Body of pancreas (tissue), 4 donors: ENCODE measurements at regions not wholly inside any gene's neighbourhood (a gene's known extent, or its start where the extent isn't known, plus 50 kb on each side); places are given as distances from the start of the nearest gene placed in this dataset.
"Not testable (repeated sequence)": the region's sequence is repeated elsewhere in the genome, so short reads cannot be mapped to it uniquely, and the experiment has no call there.

ENCODE experiments used
- ATAC-seq: fragments of 150-250 bp; one replicate; pipeline ENCODE4 v1.9.1; 2016
- DNase-seq, 4 donors: peaks; one replicate each; pipeline ENCODE4 v3.0.0-alpha.2; 2019
- H3K27ac ChIP-seq, 4 donors: fragments of 200-600 bp; sonication (generic); 1 replicate in 3 of 4; 2 replicates in 1 of 4; pipeline versions ENCODE4 v1.5.1 to v1.6.1; 2016 to 2019; ENCODE audit warnings: mild to moderate bottlenecking in 1 of 4, mixed read lengths in 1 of 4, moderate library complexity in 1 of 4
- H3K27me3 ChIP-seq, 2 donors: fragments of 200-600 bp; sonication (generic); one replicate each; pipeline ENCODE4 v1.6.0; 2016; ENCODE audit warnings: mild to moderate bottlenecking in 1 of 2
- H3K36me3 ChIP-seq, 2 donors: fragments of 200-600 bp; sonication (generic); replicated peaks in 1 of 2; 2 replicates each; pipeline ENCODE4 v1.5.1; 2016; ENCODE audit warnings: low read depth in 2 of 2; ENCODE audit not compliant: insufficient read depth in 1 of 2
- H3K4me1 ChIP-seq: fragments of 200-600 bp; sonication (generic); one replicate; pipeline ENCODE4 v1.6.0; 2016
- H3K4me3 ChIP-seq, 2 donors: fragments of 200-600 bp; sonication (generic); 1 replicate in 1 of 2; 2 replicates in 1 of 2; pipeline ENCODE4 v1.5.1; 2016 to 2019
- H3K9me3 ChIP-seq, 3 donors: fragments of 200-600 bp; sonication (generic); 1 replicate in 2 of 3; 2 replicates in 1 of 3; pipeline ENCODE4 v1.5.1; 2016
- POLR2A ChIP-seq, 3 donors: fragments of 450-650 bp; IDR thresholded peaks; one replicate each; pipeline ENCODE4 v1.6.1; 2016; ENCODE audit warnings: antibody characterized with exemption in 3 of 3, mild to moderate bottlenecking in 2 of 3
- WGBS, 2 donors: methylation state at CpG; one replicate each; pipeline ENCODE4 v1.1.5; 2017; 5-methylcytosine and 5-hydroxymethylcytosine counted together
- intact Hi-C: fragments of 100-400 bp; cut with DNase I; formaldehyde crosslinking; loops from one replicate; pipeline ENCODE4 v1.15.1; 2023
- TF ChIP-seq, protein P1 (sequence below), 7 experiments: fragments of 450-650 bp in 4 of 7; fragments of 200-600 bp in 3 of 7; sonication (generic) in 3 of 7; IDR thresholded peaks; one replicate each; pipeline ENCODE4 v1.5.1; 2016 to 2019; ENCODE audit warnings: antibody characterized with exemption in 7 of 7

GRCh38 chrX:54640103-54640690, 110.2 kb downstream of the GNL3L start:
- DNase-seq (no peak), ATAC-seq (no peak)
- Histone ChIP-seq H3K9me3 (no peaks in the 10 kb centered on the region), H3K36me3 (no peaks in the 10 kb centered on the region), H3K4me3 (no peak overlapping the region), H3K4me1 (no peaks in the 10 kb centered on the region), H3K27me3 (no peaks in the 10 kb centered on the region), H3K27ac (peak overlapping the region; percentile 85 to 96 (median 94))
- no peak for TF ChIP-seq POLR2A (IDR thresholded peaks at IDR 0.05)
- TF ChIP-seq, protein P1, sequence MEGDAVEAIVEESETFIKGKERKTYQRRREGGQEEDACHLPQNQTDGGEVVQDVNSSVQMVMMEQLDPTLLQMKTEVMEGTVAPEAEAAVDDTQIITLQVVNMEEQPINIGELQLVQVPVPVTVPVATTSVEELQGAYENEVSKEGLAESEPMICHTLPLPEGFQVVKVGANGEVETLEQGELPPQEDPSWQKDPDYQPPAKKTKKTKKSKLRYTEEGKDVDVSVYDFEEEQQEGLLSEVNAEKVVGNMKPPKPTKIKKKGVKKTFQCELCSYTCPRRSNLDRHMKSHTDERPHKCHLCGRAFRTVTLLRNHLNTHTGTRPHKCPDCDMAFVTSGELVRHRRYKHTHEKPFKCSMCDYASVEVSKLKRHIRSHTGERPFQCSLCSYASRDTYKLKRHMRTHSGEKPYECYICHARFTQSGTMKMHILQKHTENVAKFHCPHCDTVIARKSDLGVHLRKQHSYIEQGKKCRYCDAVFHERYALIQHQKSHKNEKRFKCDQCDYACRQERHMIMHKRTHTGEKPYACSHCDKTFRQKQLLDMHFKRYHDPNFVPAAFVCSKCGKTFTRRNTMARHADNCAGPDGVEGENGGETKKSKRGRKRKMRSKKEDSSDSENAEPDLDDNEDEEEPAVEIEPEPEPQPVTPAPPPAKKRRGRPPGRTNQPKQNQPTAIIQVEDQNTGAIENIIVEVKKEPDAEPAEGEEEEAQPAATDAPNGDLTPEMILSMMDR (IDR thresholded peaks at IDR 0.05), result peak in 1 of 7 experiments; percentile 2
- 45 to 64% methylated on average over 6 of the region's 6 CpGs for WGBS, 2 donors
- intact Hi-C loops, result no loop called here

DNA sequence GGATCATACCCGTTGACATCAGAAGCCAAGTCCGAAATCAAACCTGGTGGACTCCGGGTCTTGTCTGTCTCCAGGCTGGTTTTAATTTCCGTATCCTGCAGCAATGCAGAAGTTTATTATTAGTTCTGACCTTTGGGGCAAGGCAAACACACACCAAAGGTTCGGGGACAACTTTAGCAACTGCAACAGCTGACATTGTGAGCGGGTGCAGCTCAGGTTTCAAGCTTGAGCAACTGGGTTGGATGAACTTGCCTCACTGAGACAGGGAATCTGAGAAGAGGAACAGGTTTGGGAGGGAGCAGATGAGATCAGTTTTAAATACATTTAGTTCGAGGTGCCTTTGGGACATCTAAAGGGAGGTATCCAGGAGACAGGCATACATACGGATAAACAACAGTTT, 110.7 kb downstream of the GNL3L start:
- DNase-seq, result no peak
- no peak overlapping the region for H3K27ac ChIP-seq
- H3K4me1 ChIP-seq, result no peaks in the 10 kb centered on the region
- no peaks in the 10 kb centered on the region for H3K27me3 ChIP-seq
- no peaks in the 10 kb centered on the region for H3K9me3 ChIP-seq
- TF ChIP-seq POLR2A (IDR thresholded peaks at IDR 0.05), result no peak
- TF ChIP-seq, protein P1 (IDR thresholded peaks at IDR 0.05), result no peak
- no peak overlapping the region for H3K4me3 ChIP-seq
- no peaks in the 10 kb centered on the region for H3K36me3 ChIP-seq
- WGBS, 2 donors, result 74 to 78% methylated on average over 8 of the region's 8 CpGs
- no peak for ATAC-seq
- intact Hi-C loops, result no loop called here

GRCh38 chrX:54641530-54641929, 111.5 kb downstream of the GNL3L start:
- TF ChIP-seq, protein P1 (IDR thresholded peaks at IDR 0.05), result no peak
- no peak for TF ChIP-seq POLR2A (IDR thresholded peaks at IDR 0.05)
- intact Hi-C loops, result no loop called here
- no peak overlapping the region for H3K4me3 ChIP-seq
- DNase-seq (no peak), ATAC-seq (no peak)
- H3K36me3 ChIP-seq, result no peaks in the 10 kb centered on the region
- H3K27me3 ChIP-seq, result no peaks in the 10 kb centered on the region
- no peaks in the 10 kb centered on the region for H3K4me1 ChIP-seq
- no peak overlapping the region for H3K27ac ChIP-seq
- H3K9me3 ChIP-seq, result no peaks in the 10 kb centered on the region

- DNase-seq, intact Hi-C loops, H3K9me3 ChIP-seq, H3K27ac ChIP-seq, H3K36me3 ChIP-seq, H3K4me1 ChIP-seq, H3K4me3 ChIP-seq, H3K27me3 ChIP-seq, ATAC-seq: not testable (repeated sequence)
- WGBS, 2 donors, result 92 to 95% methylated on average over 4 of the region's 4 CpGs
These were observed 117.6 kb downstream of the GNL3L start for GRCh38 chrX:54647607-54648006.

- ATAC-seq, result no peak
- H3K4me1 ChIP-seq, result no peaks in the 10 kb centered on the region
- no peaks in the 10 kb centered on the region for H3K9me3 ChIP-seq
- TF ChIP-seq, protein P1 (IDR thresholded peaks at IDR 0.05), result no peak
- TF ChIP-seq POLR2A (IDR thresholded peaks at IDR 0.05), result no peak
- no peak overlapping the region for H3K27ac ChIP-seq
- H3K36me3 ChIP-seq, result no peaks in the 10 kb centered on the region
- 77 to 89% methylated on average over 2 of the region's 2 CpGs for WGBS, 2 donors
- no peak overlapping the region for H3K4me3 ChIP-seq
- no peak for DNase-seq
- intact Hi-C loops, result no loop called here
- no peaks in the 10 kb centered on the region for H3K27me3 ChIP-seq
These were observed 129.5 kb downstream of the GNL3L start for GRCh38 chrX:54659547-54659946.
